SK-N-SH (cell line): ENCODE measurements at regions not wholly inside any gene's neighbourhood (a gene's known extent, or its start where the extent isn't known, plus 50 kb on each side); places are given as distances from the start of the nearest gene placed in this dataset.

ENCODE experiments used
- CTCF ChIP-seq: fragments of 200-600 bp; sonication (generic); IDR thresholded peaks from 2 replicates; pipeline ENCODE4 v1.6.1; 2017; ENCODE audit warnings: antibody characterized with exemption, mild to moderate bottlenecking, moderate library complexity
- EP300 ChIP-seq, 2 experiments: IDR thresholded peaks; 2 replicates each; pipeline versions ENCODE4 v1.4.0 to v1.6.1; 2012; ENCODE audit warnings: borderline replicate concordance in 1 of 2, low read depth in 1 of 2, low read length in 1 of 2
- GABPA ChIP-seq: IDR thresholded peaks from 2 replicates; pipeline ENCODE4 v1.4.0; 2012; ENCODE audit warnings: low read depth, mild to moderate bottlenecking
- TEAD4 ChIP-seq: IDR thresholded peaks from 2 replicates; pipeline ENCODE4 v1.4.0; 2012; ENCODE audit warnings: mild to moderate bottlenecking, borderline replicate concordance; ENCODE audit not compliant: insufficient read depth

GRCh38 chr22:49668402-49668801 lies 159.3 kb downstream of the BRD1 start:
- TF ChIP-seq CTCF (no peak), TEAD4 (no peak), GABPA (no peak), EP300 (IDR thresholded peaks at IDR 0.05; ENCODE audit: borderline replicate concordance in 1 of 2, low read depth in 1 of 2, low read length in 1 of 2) (no peak)
